ENCODE measurements at regions not wholly inside any gene's neighbourhood (a gene's known extent, or its start where the extent isn't known, plus 50 kb on each side); places are given as distances from the start of the nearest gene placed in this dataset.

DNA sequence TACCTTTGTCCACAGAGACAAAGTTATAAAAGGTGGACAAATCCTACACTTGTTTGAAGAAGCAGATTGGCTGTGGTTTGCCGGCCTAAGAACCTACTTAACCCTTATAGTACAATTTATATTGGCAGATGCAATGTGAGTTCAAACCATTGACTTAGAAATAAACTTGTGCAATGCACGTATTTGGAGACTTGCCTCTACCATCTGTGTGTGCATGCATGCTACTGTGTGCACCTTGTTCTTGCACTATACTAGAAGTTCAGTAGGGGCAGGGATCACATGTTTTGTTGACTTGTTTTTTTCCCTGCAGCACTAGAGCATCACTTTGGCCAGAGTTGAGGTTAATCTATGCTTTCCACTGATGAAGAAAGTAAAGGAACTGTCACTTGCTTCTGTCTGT lies 163.1 kb upstream of the SERP2 start:
- DNase-seq (ENCODE audit: low read depth in 1 of 2, low spot score in 1 of 2): no peak

DNA sequence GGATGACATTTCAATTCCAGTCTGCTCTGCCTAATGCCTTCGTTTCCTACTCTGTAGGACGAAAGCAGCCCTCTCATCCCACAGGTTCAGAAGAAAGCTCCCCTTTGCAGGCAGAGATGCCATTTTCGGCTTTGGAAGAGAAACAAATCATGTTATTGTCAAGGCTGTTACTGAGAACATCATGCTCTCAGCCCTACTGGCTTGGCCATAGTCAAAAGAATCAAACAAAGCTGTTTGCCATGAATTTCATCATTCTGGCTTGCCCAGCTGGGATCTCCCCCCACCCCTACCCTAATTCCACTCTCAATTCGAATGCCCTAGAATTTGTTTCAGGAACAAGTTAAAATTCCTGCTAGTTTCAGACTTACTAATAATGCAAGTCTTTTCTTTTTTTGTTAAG lies 162.3 kb upstream of the SERP2 start:
- no peak for DNase-seq (ENCODE audit: low read depth in 1 of 2, low spot score in 1 of 2)

DNA sequence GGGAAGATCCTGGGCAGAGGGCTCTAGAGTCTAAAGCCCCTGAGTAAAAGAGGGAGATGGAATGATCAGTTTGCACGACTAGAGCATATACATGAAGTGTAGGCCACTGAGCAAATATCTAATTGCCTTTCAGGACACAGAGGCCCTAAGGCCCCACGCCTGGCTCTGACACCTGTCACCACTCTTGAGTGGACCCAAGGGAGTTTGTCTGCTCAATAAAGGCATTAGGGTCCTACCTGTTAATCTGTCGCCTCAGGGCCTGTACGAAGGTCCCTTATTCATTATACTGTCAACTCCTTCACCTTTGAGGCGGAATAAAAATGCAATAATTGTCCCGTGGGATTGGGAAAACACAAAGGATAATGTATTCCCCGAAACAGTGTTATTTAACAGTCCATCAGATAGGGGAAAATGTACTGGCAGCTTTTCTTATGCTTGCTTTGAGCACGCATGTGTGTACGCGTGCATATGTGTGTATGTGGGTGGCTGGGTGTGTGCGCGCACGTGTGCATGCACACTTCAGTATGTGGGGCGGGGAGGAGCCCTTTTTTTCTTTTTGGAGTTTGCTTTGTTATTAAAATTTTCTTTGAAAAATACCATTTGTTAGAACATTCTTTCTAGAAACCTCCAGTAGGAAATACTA lies 161.8 kb upstream of the SERP2 start:
- no peak for DNase-seq (ENCODE audit: low read depth in 1 of 2, low spot score in 1 of 2)

DNA sequence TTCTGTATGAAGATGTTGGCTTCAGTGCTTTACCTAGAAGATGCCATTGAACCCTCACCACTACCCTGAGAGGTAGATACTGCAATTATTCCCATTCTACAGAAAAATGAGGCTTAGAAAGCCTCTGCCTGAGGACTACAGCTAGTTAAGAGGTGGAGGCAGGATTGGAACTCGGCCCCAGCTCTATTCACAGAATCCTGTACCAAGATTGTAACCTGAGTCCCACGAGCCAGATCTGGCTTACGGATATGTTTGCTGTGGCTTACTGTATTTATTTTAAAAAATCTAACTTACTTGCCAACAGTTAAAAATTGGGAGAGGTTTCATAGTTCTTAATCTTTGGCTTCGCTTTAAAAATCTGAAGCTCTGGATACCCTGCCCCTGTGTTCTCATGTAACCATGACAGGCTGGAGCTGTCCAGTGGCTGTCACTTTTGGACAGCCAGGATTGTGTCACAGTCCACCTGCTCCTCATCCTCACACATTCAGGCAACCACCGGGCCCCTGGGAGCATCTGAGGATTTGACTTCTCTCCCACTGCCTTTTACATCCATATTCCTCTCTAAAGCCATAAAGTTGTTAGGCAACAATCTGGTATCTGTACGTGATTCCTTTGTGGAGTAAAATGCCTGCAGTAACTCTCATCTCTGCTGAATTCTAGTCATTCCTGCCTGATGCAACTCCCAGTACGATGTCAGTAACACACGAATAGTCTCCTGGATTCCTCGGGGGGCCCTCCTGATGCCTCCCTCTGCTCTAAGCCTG lies 160.8 kb upstream of the SERP2 start:
- no peak for DNase-seq (ENCODE audit: low read depth in 1 of 2, low spot score in 1 of 2)

DNA sequence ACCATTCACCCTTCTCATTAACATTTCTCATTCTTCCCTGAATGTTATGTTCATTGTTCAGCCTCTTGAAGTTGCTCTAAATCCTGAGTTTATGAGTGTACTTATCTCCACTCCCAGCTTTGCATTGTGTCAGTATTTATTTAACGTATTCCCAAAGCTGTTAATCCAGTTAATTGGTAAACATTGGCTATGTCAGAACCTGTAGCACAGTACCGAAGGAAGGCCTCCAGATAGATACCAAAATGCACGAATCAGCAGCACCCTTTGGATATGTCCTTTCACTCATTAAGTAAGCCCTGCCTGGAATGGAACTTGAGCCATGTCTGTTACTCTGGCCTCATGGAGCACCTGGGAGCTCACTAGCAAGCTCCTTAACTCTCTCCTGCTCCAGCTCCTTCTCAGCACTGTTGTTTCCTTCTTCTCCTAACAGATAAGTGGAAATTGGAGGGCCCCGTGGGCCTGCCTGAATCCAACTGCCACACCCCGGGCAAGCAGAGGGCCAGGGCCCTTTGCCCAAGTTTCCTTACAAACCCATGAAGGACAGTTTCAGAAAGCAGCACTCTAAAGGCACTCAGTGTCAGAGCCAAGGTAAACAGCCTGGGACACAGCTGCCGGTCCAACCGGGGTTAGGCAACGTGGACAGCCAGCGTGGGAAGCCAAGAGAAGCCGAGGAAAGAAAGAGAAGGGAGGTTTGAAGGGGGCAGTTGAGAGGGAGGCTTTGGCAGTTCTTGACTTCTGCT lies 155.0 kb upstream of the SERP2 start:
- DNase-seq (ENCODE audit: low read depth in 1 of 2, low spot score in 1 of 2): no peak

DNA sequence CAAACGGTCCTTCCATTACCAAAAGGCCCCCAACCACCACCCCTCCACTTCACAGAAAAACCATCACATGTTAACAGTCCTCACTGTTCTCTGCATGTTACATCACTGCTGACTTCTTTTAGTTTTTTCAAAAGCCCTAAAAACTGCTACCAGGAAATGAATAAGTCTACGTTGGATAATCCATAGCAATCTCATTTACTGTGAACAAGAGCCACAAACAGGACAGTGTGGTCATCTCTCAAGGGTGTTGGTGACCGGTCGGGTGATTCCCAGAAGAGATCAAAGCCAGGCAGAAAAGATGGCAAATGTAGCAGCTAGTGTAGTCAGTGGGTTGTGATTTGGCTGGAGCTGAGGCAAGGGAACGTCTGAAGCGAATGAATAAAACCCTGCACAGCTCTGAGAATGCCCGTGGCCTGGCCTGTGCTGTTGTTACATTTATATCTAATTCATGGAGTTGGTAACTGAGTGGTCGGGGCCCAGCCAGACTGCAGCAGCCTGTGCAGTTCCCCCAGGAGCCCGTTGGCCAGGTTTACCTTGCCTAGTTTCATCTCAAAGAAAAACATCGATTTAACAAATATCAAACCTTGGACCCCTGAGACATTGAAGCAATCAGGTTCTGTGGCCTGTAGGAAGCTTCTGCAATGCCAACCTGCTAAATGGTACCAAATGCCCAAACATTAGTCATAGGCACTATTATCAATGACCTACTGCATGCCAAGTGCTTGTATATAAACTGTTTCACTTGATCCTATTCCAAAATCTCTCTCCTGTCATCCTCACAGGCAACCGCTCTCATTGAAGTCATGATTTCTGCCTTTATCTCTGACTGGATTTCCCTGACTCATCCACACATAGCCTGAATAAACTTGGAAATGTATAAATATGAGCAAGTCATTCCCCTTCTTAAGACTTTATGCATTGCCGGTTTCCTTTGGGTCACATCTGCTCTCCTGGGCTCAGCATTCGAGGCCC lies 153.8 kb upstream of the SERP2 start:
- no peak for DNase-seq (ENCODE audit: low read depth in 1 of 2, low spot score in 1 of 2)

DNA sequence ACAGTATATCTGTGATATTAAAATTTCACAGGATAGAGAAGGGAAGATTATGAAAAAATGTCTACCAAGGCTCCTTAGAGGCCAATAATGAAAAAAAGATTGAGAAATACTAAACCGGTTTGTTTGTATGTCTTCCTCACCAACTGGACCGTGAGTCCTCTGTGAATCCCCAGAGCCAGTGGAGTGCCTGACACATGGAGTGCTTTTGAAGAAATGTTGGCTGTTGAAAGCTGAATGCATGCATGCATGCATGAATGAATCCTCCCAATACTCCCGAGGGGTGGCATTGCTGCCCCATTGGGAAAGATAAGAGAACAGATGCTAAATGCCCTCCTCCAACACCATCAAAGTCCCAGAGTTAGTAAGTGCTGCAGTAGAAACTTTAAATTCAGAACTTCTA lies 152.7 kb upstream of the SERP2 start:
- no peak for DNase-seq (ENCODE audit: low read depth in 1 of 2, low spot score in 1 of 2)

DNA sequence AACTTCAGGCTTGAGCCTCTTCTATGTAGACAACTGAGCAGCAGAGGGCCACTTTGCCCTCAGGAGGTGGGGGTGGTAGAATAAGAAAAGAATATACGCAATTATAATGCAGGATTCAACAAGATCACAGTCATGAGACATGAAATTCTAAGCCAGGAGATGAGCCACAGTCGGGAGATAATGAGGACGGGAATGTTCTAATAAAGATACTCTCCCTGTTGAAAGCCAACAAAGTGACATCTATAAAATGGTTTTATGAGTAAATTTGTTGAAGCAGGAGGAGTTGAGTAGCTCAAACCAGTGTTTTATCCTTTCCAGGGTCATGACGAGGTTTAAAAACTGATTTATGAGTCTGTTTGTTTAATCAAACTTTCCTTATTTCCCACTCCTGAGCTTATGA lies 152.0 kb upstream of the SERP2 start:
- no peak for DNase-seq (ENCODE audit: low read depth in 1 of 2, low spot score in 1 of 2)

DNA sequence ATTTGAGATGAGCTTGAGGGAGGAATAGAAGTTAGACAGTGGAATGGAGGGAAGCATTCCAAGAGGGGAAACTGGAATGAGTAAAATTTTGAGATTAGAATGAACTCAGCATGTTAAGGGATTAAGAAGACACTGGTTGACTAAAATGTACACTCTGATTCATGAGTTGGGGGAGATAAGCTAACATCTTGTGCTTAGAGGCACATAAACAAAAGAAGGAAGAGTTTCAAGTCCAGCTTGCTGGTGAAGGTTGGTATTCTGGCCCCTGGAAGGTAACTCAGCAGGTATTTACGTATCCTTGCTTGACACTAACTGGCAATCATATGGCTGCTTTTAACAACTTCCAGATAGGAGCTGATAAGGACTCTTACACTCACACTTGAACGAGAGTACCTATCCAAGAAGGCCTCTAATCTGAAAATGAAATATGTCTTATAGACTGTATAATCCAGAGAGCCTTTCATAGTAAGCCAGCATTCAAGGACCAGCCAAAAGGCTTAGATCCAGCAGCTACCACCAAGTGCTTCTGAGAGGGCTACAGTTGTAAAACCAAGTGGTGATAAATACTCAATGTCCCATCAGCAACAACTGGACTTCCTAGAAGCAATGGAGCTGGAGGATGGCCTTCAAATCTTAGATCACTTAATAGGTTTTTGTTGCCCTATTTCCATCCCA lies 149.7 kb upstream of the SERP2 start:
- no peak for DNase-seq (ENCODE audit: low read depth in 1 of 2, low spot score in 1 of 2)

DNA sequence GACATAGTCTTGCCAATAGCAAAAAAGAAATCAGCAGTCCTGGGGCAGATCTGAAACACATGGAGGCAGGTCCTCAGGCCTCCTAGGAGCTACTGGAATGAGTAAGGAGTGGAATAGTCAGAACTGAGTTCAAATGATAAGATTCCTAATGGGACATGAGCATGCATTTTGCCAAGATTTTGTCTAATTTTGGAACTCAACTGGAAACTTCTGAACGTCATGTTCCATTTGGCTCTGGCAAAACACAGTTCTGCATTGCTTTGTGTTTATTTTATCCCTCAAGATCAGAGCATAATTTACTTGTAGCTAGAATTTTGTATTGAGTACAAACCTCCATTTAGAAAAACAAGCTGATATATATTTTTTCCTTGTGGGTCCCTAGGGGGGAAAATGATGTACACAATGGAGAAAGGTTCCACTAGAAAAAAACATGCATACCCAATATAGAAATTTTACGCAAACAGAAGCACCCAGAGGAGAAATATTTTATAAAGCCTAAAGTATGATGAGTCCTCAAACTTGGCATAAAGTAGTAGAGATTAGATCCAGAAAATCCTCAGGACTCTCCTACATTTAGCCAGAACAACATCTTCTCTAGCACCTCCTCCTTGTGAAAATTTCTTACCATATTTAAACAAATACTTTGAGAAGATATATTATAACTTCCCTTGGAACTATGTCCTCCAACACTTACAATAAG lies 149.0 kb upstream of the SERP2 start:
- DNase-seq (ENCODE audit: low read depth in 1 of 2, low spot score in 1 of 2): no peak

DNA sequence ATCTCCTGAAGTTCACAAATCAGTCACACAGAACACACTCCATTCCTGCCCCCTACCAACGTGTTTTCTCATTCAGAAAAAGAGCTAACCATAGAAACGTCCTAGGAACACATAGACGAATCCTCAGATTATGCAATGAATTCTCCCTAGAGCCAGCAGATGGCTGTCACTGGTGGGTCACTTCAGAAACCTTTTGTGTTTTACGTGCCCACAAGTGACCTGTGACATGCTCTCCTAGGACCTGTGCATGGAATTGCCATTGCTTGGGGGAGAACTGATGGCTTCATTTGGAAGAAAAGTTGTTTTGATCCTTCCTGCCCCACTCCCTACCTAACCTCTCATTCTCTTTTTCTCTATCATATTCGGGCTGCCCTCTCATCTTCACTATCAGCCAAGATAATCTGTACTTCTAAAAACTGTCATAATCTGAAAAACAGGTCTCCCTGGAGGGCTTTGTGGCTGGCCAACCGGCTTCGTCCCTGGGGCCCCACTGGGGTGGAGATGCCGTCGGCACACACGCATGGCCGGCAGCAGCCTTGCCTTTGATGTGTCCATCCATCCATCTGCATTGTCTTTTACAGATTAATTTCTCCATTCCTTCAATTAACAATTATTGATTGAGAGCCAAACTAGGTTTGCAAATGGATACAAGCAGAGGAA lies 144.1 kb upstream of the SERP2 start:
- no peak for DNase-seq (ENCODE audit: low read depth in 1 of 2, low spot score in 1 of 2)

DNA sequence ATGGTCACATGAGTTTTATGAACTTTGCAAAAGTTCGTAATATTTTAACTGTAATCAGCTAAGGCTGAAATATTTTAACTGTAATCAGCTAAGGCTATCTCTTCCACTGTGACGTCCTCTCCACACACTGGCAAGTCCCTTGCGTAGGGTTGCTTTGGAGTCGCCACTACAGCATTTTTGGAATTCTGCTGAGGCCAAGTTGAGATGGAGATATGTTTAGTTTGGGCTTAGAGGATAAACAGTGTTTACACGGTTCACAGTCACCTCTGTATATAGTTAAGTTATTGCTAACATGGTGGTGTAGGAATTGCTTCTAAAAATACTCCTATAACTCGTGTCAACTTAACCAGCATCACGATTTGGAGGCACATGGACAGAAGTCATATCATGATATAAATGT lies 143.6 kb upstream of the SERP2 start:
- DNase-seq (ENCODE audit: low read depth in 1 of 2, low spot score in 1 of 2): no peak

DNA sequence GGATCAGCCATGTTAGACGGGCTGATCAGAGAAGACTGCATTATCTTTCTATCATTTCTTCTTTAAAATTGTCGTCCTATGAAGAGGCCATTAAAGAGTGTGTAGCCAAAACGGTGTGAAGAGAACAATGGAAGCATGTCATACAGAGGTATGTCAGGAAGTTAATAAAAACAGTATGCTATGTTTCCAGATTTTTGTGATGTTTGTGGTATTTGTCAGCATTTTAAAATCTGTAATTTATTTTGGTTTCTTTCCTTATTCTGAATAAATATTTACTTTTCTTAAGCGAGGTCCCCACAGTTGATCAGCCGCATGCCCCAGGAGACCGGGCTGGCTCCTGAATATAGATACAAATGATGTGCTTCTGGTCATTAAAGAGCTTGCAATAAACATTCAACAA lies 142.9 kb upstream of the SERP2 start:
- DNase-seq (ENCODE audit: low read depth in 1 of 2, low spot score in 1 of 2): no peak

DNA sequence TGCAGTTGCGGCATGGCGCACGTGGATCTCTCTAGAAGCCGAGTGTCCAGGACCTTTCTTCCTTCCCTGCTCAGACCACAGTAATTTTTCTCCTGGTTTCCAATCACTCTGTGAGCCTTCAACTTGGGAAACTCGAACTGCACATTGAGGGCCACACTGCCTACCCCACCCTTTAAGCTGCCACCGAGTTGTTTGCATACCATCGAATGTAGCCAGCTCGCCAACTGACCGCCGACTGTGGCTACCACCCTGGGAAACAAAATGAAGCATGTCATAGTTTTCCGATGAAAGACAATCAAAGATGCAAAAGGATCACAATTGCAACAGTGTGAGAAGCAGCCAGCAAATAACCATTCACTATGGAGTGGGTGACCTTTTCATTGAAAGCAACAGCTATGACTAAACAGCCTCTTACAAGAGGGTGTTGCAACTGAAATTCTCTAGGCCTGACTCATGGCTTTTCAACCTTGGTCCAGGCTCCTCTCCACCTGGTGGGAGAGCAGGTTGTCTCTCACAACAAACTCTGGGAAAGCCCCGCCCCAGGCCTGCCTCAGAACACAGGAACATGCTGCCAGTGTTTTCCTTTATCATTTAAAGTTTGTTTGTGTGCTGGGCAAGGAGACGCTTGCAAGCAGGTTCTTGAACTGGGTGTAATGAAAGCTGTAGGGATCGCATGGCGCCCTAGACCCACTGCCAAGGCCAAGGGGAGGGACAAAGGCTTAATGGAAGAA lies 141.7 kb upstream of the SERP2 start:
- DNase-seq (ENCODE audit: low read depth in 1 of 2, low spot score in 1 of 2): no peak

DNA sequence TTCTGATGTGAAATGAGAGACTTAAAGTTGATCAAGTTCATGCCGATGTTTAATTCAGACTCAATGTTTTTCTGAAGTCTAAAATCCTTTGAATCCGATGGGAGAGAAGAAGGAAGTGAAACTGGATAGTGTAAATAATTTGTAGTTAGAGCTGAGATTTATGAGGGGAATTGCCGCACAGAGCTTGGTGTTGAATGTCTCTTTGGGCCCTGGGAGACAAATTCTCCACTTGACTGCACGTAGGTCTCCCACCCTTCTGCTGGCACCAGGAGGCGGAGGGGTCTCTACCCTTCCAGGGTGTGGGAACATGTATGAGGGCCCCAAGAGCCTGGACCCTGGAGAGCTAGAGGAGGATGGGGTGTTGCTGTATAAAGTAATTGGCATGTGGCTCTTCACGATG lies 140.8 kb upstream of the SERP2 start:
- DNase-seq (ENCODE audit: low read depth in 1 of 2, low spot score in 1 of 2): no peak

DNA sequence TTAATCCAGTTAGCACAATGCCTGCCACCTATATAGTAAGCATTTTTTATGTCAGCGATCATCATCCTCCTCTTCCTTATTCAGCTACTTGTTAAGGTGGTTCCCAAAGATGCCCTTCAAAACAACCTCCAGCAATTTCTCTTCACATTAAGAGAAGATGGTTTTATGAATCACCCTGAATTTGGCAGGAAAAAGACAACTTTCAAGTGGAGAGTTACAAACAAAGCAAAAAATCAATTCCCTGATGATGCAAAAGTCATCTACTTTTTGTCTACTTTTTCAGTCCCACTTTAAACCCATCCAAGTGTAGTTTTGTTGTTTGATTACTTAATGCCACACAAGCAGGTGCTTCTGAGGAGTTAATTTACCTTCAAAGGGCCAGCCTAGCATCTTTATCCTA lies 139.1 kb upstream of the SERP2 start:
- DNase-seq (ENCODE audit: low read depth in 1 of 2, low spot score in 1 of 2): no peak

DNA sequence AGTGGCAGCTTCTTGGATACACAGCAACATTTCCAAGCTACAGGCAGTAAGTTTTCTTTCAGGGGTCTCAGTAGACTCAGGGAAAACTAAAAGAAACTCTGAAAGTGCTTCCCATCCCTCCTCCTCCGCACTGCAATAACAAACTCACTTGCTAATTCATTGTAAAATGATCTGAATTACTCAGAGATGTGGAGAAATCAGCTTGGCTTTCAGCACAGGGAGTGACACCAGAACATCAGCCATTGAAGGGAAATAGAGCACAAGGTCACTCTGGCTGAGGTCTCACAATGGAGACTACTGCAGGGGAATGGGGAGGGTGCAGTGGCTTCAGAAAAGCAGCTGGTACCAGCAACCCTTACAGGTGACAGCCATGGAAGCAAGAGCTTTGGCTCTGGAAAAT lies 137.3 kb upstream of the SERP2 start:
- DNase-seq (ENCODE audit: low read depth in 1 of 2, low spot score in 1 of 2): no peak

DNA sequence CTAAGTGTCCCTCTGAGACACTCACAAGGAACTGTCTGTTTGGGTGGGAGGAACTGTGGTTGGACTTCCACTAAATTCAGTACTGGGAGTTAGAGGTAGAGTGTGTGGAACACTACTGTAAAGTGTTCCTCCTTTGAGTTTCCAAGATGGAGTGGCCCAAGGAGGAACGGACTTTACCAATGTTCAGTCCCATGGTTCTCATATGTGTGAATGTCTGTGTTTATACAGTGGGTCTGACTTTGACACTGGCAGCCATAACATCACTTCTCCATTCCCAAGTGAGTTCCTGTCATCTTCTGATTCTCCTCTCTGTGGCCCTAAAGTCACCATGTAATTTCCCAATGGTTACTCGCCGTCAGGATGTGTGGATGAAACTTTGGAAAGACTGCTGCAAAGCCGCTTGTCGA lies 136.8 kb upstream of the SERP2 start:
- DNase-seq (ENCODE audit: low read depth in 1 of 2, low spot score in 1 of 2): no peak

DNA sequence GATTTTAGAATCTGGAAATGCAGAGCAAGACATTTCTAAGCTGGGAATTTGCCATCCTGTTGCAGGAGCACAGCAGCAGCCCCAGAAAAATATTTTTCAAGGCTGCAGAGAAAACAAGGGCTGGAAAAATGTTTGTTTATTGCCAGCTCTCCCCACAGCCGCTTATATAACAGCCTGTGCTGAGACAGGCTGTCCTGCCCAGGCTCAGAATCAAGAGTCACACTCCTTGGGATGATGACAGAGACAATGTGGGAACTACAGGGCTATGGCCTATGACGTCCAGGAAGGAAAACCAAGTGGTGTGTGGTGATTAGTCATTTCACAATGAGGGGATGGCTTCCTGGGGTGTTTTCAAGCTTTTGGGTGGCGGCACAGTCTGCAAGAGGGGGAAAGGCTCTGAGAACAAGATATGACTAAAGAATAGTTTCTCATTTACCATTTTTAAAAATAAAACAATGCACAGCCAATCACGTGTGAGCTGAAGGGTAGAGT lies 136.3 kb upstream of the SERP2 start:
- no peak for DNase-seq (ENCODE audit: low read depth in 1 of 2, low spot score in 1 of 2)
